GM18517 (cell line): ENCODE measurements at regions not wholly inside any gene's neighbourhood (a gene's known extent, or its start where the extent isn't known, plus 50 kb on each side); places are given as distances from the start of the nearest gene placed in this dataset.

Experiments used
- ATAC-seq: cut with Tn5 transposase; IDR thresholded peaks from one replicate; pipeline ENCODE4 v1.9.1; 2021; ENCODE audit warnings: mild to moderate bottlenecking, moderate library complexity; ENCODE audit not compliant: unreplicated experiment

- ATAC-seq: no peak
Measured at GRCh38 chr1:34270181-34270580, 93.5 kb downstream of the C1orf94 start.

- no peak for ATAC-seq
Measured at GRCh38 chr1:34272152-34272551, 95.4 kb downstream of the C1orf94 start.

GRCh38 chr1:34275150-34275549 is 98.4 kb downstream of the C1orf94 start:
- ATAC-seq: no peak

GRCh38 chr1:34276606-34277005 is 99.9 kb downstream of the C1orf94 start:
- no peak for ATAC-seq

GRCh38 chr1:34277150-34277549 is 100.4 kb downstream of the C1orf94 start:
- ATAC-seq: no peak

- ATAC-seq: no peak
Measured at GRCh38 chr1:34278211-34278610, 101.5 kb downstream of the C1orf94 start.

- no peak for ATAC-seq
Measured at GRCh38 chr1:34279971-34280370, 103.3 kb downstream of the C1orf94 start.

GRCh38 chr1:34280509-34280908 is 103.8 kb downstream of the C1orf94 start:
- ATAC-seq: no peak

- ATAC-seq: no peak
Measured at GRCh38 chr1:34283142-34283541, 106.4 kb downstream of the C1orf94 start.

GRCh38 chr1:34286511-34286910 is 109.8 kb downstream of the C1orf94 start:
- ATAC-seq: no peak

GRCh38 chr1:34290831-34291230 is 114.1 kb downstream of the C1orf94 start:
- ATAC-seq: no peak

GRCh38 chr1:34292472-34292871 is 115.8 kb downstream of the C1orf94 start:
- ATAC-seq: no peak

GRCh38 chr1:34296059-34296458 is 119.4 kb downstream of the C1orf94 start:
- ATAC-seq: no peak

GRCh38 chr1:34302798-34303197 is 126.1 kb downstream of the C1orf94 start:
- ATAC-seq: no peak

- no peak for ATAC-seq
Measured at GRCh38 chr1:34303218-34303617, 126.5 kb downstream of the C1orf94 start.

- ATAC-seq: no peak
Measured at GRCh38 chr1:34306568-34306967, 129.9 kb downstream of the C1orf94 start.

GRCh38 chr1:34312359-34312758 is 135.7 kb downstream of the C1orf94 start:
- no peak for ATAC-seq

- no peak for ATAC-seq
Measured at GRCh38 chr1:34315974-34316373, 139.3 kb downstream of the C1orf94 start.

GRCh38 chr1:34316773-34317172 is 140.1 kb downstream of the C1orf94 start:
- ATAC-seq: no peak

- no peak for ATAC-seq
Measured at GRCh38 chr1:34319218-34319617, 142.5 kb downstream of the C1orf94 start.

GRCh38 chr1:34320053-34320669 is 143.5 kb downstream of the C1orf94 start:
- ATAC-seq: no peak

GRCh38 chr1:34322969-34323368 is 146.3 kb downstream of the C1orf94 start:
- no peak for ATAC-seq

- ATAC-seq: no peak
Measured at GRCh38 chr1:34324879-34325440, 148.3 kb downstream of the C1orf94 start.
